ENCODE measurements at regions not wholly inside any gene's neighbourhood (a gene's known extent, or its start where the extent isn't known, plus 50 kb on each side); places are given as distances from the start of the nearest gene placed in this dataset.

GRCh38 chr15:95928822-95929221 lies 401.7 kb upstream of the NR2F2 start:
- TF ChIP-seq POLR2A (IDR thresholded peaks at IDR 0.05) (no peak), CTCF (IDR thresholded peaks at IDR 0.05) (no peak)
